ENCODE measurements at regions not wholly inside any gene's neighbourhood (a gene's known extent, or its start where the extent isn't known, plus 50 kb on each side); places are given as distances from the start of the nearest gene placed in this dataset.

- TF ChIP-seq GABPB2 (CRISPR knock-in tag; conservative IDR thresholded peaks at IDR 0.05) (no peak), CBX8 (IDR thresholded peaks at IDR 0.05; ENCODE audit: borderline replicate concordance, extremely low read depth, low read depth, low read length, poor library complexity, severe bottlenecking) (no peak), POLR2H (tag; IDR thresholded peaks at IDR 0.05; ENCODE audit: low read depth) (no peak), CREB1 (IDR thresholded peaks at IDR 0.05) (no peak), CREB1 (CRISPR knock-in tag; IDR thresholded peaks at IDR 0.05) (no peak), CTCF (IDR thresholded peaks at IDR 0.05 in 2 of 3, conservative IDR thresholded peaks at IDR 0.05 in 1 of 3; ENCODE audit: insufficient read depth in 2 of 3, low read depth in 1 of 3, low read length in 3 of 3) (no peak), POLR2AphosphoS5 (IDR thresholded peaks at IDR 0.05; ENCODE audit: control insufficient read depth, insufficient read depth, low read depth, low read length) (no peak), CC2D1A (IDR thresholded peaks at IDR 0.05) (no peak), ZNF384 (IDR thresholded peaks at IDR 0.05; ENCODE audit: low read depth, low read length) (no peak), HOXB6 (CRISPR knock-in tag; IDR thresholded peaks at IDR 0.05; ENCODE audit: borderline replicate concordance) (no peak), POLR2A (conservative IDR thresholded peaks at IDR 0.05) (no peak), GATAD2A (IDR thresholded peaks at IDR 0.05) (no peak), BRCA1 (IDR thresholded peaks at IDR 0.05) (no peak), BRCA1 (CRISPR knock-in tag; IDR thresholded peaks at IDR 0.05) (no peak), LARP7 (IDR thresholded peaks at IDR 0.05) (no peak), TAF1 (IDR thresholded peaks at IDR 0.05; ENCODE audit: control insufficient read depth, extremely low read depth, insufficient read depth, low read length, severe bottlenecking) (no peak)
These were observed 88.2 kb upstream of the DUSP5 start for GRCh38 chr10:110409488-110409887.

Measured in K562 (cell line).